Ishikawa (cell line): ENCODE measurements at regions not wholly inside any gene's neighbourhood (a gene's known extent, or its start where the extent isn't known, plus 50 kb on each side); places are given as distances from the start of the nearest gene placed in this dataset.

ENCODE experiments used
- CEBPB ChIP-seq: IDR thresholded peaks from 2 replicates; pipeline ENCODE4 v1.6.1; 2012
- CREB1 ChIP-seq: IDR thresholded peaks from 2 replicates; pipeline ENCODE4 v1.6.1; 2012; ENCODE audit warnings: low read depth
- EGR1 ChIP-seq: IDR thresholded peaks from 2 replicates; pipeline ENCODE4 v1.6.1; 2012
- EP300 ChIP-seq: IDR thresholded peaks from 2 replicates; pipeline ENCODE4 v1.6.1; 2012; ENCODE audit warnings: borderline replicate concordance
- FOXM1 ChIP-seq: IDR thresholded peaks from 2 replicates; pipeline ENCODE4 v1.6.1; 2012; ENCODE audit warnings: low read depth, borderline replicate concordance
- MAX ChIP-seq: IDR thresholded peaks from 2 replicates; pipeline ENCODE4 v1.6.1; 2012
- NFIC ChIP-seq: IDR thresholded peaks from 2 replicates; pipeline ENCODE4 v1.6.1; 2012
- RAD21 ChIP-seq: IDR thresholded peaks from 2 replicates; pipeline ENCODE4 v1.6.1; 2012; ENCODE audit warnings: low read depth
- TAF1 ChIP-seq: IDR thresholded peaks from 2 replicates; pipeline ENCODE4 v1.6.1; 2012; ENCODE audit warnings: low read depth, mild to moderate bottlenecking
- TCF12 ChIP-seq: IDR thresholded peaks from 2 replicates; pipeline ENCODE4 v1.6.1; 2012; ENCODE audit warnings: low read depth
- TEAD4 ChIP-seq: IDR thresholded peaks from 2 replicates; pipeline ENCODE4 v1.6.1; 2012
- USF1 ChIP-seq: IDR thresholded peaks from 2 replicates; pipeline ENCODE4 v1.6.1; 2012
- YY1 ChIP-seq: IDR thresholded peaks from 2 replicates; pipeline ENCODE4 v1.6.1; 2012; ENCODE audit warnings: low read depth
- ZBTB7A ChIP-seq: IDR thresholded peaks from 2 replicates; pipeline ENCODE4 v1.6.1; 2012; ENCODE audit warnings: low read depth
- TF ChIP-seq, protein P1 (sequence below): IDR thresholded peaks from 2 replicates; pipeline ENCODE4 v1.6.1; 2012; ENCODE audit warnings: low read depth, mild to moderate bottlenecking

GRCh38 chr11:25159341-25159740 is 662.5 kb downstream of the LUZP2 start:
- TF ChIP-seq MAX (no peak), CREB1 (no peak), RAD21 (no peak), YY1 (no peak), TCF12 (no peak), ZBTB7A (no peak), CEBPB (no peak), TAF1 (no peak), NFIC (no peak), USF1 (no peak), EP300 (no peak), EGR1 (no peak), TEAD4 (no peak), FOXM1 (no peak)
- TF ChIP-seq, protein P1, sequence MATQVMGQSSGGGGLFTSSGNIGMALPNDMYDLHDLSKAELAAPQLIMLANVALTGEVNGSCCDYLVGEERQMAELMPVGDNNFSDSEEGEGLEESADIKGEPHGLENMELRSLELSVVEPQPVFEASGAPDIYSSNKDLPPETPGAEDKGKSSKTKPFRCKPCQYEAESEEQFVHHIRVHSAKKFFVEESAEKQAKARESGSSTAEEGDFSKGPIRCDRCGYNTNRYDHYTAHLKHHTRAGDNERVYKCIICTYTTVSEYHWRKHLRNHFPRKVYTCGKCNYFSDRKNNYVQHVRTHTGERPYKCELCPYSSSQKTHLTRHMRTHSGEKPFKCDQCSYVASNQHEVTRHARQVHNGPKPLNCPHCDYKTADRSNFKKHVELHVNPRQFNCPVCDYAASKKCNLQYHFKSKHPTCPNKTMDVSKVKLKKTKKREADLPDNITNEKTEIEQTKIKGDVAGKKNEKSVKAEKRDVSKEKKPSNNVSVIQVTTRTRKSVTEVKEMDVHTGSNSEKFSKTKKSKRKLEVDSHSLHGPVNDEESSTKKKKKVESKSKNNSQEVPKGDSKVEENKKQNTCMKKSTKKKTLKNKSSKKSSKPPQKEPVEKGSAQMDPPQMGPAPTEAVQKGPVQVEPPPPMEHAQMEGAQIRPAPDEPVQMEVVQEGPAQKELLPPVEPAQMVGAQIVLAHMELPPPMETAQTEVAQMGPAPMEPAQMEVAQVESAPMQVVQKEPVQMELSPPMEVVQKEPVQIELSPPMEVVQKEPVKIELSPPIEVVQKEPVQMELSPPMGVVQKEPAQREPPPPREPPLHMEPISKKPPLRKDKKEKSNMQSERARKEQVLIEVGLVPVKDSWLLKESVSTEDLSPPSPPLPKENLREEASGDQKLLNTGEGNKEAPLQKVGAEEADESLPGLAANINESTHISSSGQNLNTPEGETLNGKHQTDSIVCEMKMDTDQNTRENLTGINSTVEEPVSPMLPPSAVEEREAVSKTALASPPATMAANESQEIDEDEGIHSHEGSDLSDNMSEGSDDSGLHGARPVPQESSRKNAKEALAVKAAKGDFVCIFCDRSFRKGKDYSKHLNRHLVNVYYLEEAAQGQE = no peak

- TF ChIP-seq USF1 = no peak
- no peak for TF ChIP-seq ZBTB7A
- no peak for TF ChIP-seq NFIC
- TF ChIP-seq RAD21 = no peak
- TF ChIP-seq FOXM1 = no peak
- TF ChIP-seq CREB1 = no peak
- no peak for TF ChIP-seq CEBPB
- TF ChIP-seq TCF12 = no peak
- no peak for TF ChIP-seq TEAD4
- TF ChIP-seq, protein P1 = no peak
- TF ChIP-seq EGR1 = no peak
- no peak for TF ChIP-seq YY1
- no peak for TF ChIP-seq MAX
- no peak for TF ChIP-seq EP300
- TF ChIP-seq TAF1 = no peak
Observed at GRCh38 chr11:25163421-25163820, 666.6 kb downstream of the LUZP2 start.

- TF ChIP-seq EP300 (no peak), CREB1 (no peak), NFIC (no peak), RAD21 (no peak), TEAD4 (no peak), CEBPB (no peak), YY1 (no peak), TCF12 (no peak), MAX (no peak)
Observed at GRCh38 chr11:25180187-25180586, 683.3 kb downstream of the LUZP2 start.

DNA sequence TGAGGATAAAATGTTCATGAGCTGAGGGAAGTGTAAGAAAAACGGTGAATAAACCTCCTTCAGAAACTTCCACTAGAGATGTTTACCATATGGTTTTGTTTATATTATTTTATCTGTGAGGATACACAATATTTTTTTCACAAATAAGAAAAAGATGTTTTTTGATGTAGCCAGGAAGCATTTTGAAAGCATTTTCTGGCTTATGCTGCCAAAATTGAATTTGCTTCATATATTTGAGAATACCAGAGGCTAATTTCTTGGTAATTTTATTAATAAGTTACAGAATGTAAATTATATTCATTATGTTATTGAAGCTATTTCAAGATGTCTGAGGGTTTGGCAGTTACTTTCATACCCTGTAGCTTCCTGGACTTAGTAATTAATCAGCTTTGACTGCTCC is 686.6 kb downstream of the LUZP2 start:
- TF ChIP-seq YY1 (no peak), TAF1 (no peak), MAX (no peak), RAD21 (no peak), FOXM1 (no peak), ZBTB7A (no peak), CEBPB (no peak), EP300 (no peak), USF1 (no peak), TEAD4 (no peak), EGR1 (no peak), CREB1 (no peak), TCF12 (no peak), NFIC (no peak)
- TF ChIP-seq, protein P1 = no peak
